ENCODE measurements at regions not wholly inside any gene's neighbourhood (a gene's known extent, or its start where the extent isn't known, plus 50 kb on each side); places are given as distances from the start of the nearest gene placed in this dataset.
A peak's percentile ranks its signal among the peaks of the same experiment; 100 is the strongest.

GRCh38 chr3:84077479-84077878 is 881.3 kb upstream of the CADM2 start:
- DNase-seq, result peak; percentile 6

- DNase-seq, result no peak
Observed at GRCh38 chr3:84082726-84083125, 876.1 kb upstream of the CADM2 start.

- DNase-seq, result no peak
Observed at GRCh38 chr3:84092907-84093306, 865.9 kb upstream of the CADM2 start.

GRCh38 chr3:84096188-84096587 is 862.6 kb upstream of the CADM2 start:
- no peak for DNase-seq

- DNase-seq, result no peak
Observed at GRCh38 chr3:84100861-84101260, 857.9 kb upstream of the CADM2 start.

- DNase-seq, result no peak
Observed at GRCh38 chr3:84108442-84108971, 850.3 kb upstream of the CADM2 start.

- DNase-seq, result no peak
Observed at GRCh38 chr3:84109911-84110310, 848.9 kb upstream of the CADM2 start.

- no peak for DNase-seq
Observed at GRCh38 chr3:84110787-84111186, 848.0 kb upstream of the CADM2 start.

GRCh38 chr3:84125201-84125721 is 833.5 kb upstream of the CADM2 start:
- DNase-seq, result no peak

GRCh38 chr3:84125760-84126159 is 833.0 kb upstream of the CADM2 start:
- no peak for DNase-seq

GRCh38 chr3:84126160-84126559 is 832.6 kb upstream of the CADM2 start:
- DNase-seq, result no peak

- no peak for DNase-seq
Observed at GRCh38 chr3:84128024-84128423, 830.8 kb upstream of the CADM2 start.

- peak; percentile 8 for DNase-seq
Observed at GRCh38 chr3:84136425-84136824, 822.4 kb upstream of the CADM2 start.

GRCh38 chr3:84140631-84141030 is 818.2 kb upstream of the CADM2 start:
- DNase-seq, result no peak

GRCh38 chr3:84141571-84141970 is 817.2 kb upstream of the CADM2 start:
- DNase-seq, result no peak

- DNase-seq, result no peak
Observed at GRCh38 chr3:84165328-84165727, 793.5 kb upstream of the CADM2 start.

- DNase-seq, result no peak
Observed at GRCh38 chr3:84175449-84175848, 783.3 kb upstream of the CADM2 start.

GRCh38 chr3:84184937-84185336 is 773.9 kb upstream of the CADM2 start:
- no peak for DNase-seq

GRCh38 chr3:84194029-84194428 is 764.8 kb upstream of the CADM2 start:
- DNase-seq, result no peak

GRCh38 chr3:84209474-84209873 is 749.3 kb upstream of the CADM2 start:
- DNase-seq, result no peak

- DNase-seq, result no peak
Observed at GRCh38 chr3:84223512-84223911, 735.3 kb upstream of the CADM2 start.

GRCh38 chr3:84224262-84224661 is 734.5 kb upstream of the CADM2 start:
- no peak for DNase-seq

- no peak for DNase-seq
Observed at GRCh38 chr3:84236261-84236660, 722.5 kb upstream of the CADM2 start.

GRCh38 chr3:84245789-84246188 is 713.0 kb upstream of the CADM2 start:
- DNase-seq, result no peak

GRCh38 chr3:84260596-84260995 is 698.2 kb upstream of the CADM2 start:
- DNase-seq, result no peak

GRCh38 chr3:84265768-84266167 is 693.0 kb upstream of the CADM2 start:
- DNase-seq, result no peak
